Subcutaneous abdominal adipose tissue (tissue), 5 donors: ENCODE measurements at regions not wholly inside any gene's neighbourhood (a gene's known extent, or its start where the extent isn't known, plus 50 kb on each side); places are given as distances from the start of the nearest gene placed in this dataset.

Experiments used
- H3K27ac ChIP-seq: one replicate; pipeline ENCODE4 v1.7.0; 2013; ENCODE audit warnings: low read depth, mild to moderate bottlenecking, inconsistent platforms, low read length, moderate library complexity
- H3K27me3 ChIP-seq, 5 donors: one replicate each; pipeline ENCODE4 v1.7.0; 2013; ENCODE audit warnings: low read length in 5 of 5, inconsistent platforms in 1 of 5; ENCODE audit not compliant: control insufficient read depth in 5 of 5, insufficient read depth in 4 of 5
- H3K36me3 ChIP-seq, 5 donors: one replicate each; pipeline ENCODE4 v1.7.0; 2013; ENCODE audit warnings: low read length in 5 of 5; ENCODE audit not compliant: control insufficient read depth in 5 of 5, insufficient read depth in 5 of 5
- H3K4me1 ChIP-seq, 5 donors: one replicate each; pipeline ENCODE4 v1.7.0; 2013; ENCODE audit warnings: low read length in 5 of 5, mild to moderate bottlenecking in 3 of 5, moderate library complexity in 1 of 5; ENCODE audit not compliant: control insufficient read depth in 5 of 5, insufficient read depth in 5 of 5
- H3K4me3 ChIP-seq, 5 donors: one replicate each; pipeline ENCODE4 v1.7.0; 2013; ENCODE audit warnings: low read length in 5 of 5, low read depth in 1 of 5
- H3K9ac ChIP-seq, 5 donors: one replicate each; pipeline ENCODE4 v1.7.0; 2013; ENCODE audit warnings: low read length in 5 of 5, mild to moderate bottlenecking in 4 of 5, moderate library complexity in 3 of 5
- H3K9me3 ChIP-seq, 5 donors: one replicate each; pipeline ENCODE4 v1.7.0; 2013; ENCODE audit warnings: low read length in 5 of 5; ENCODE audit not compliant: control insufficient read depth in 5 of 5
- donor health status: healthy.
- donor health status: healthy.
- donor health status: healthy.
- donor health status: healthy.
- donor health status: healthy.

GRCh38 chr3:44019736-44020135, 221.9 kb upstream of the TOPAZ1 start:
- Histone ChIP-seq H3K4me3 (no peak overlapping the region), H3K27me3 (peaks cover 13 to 26% (median 22%) of the 10 kb centered on the region in 5 donors), H3K9ac (no peak overlapping the region), H3K36me3 (no peaks in the 10 kb centered on the region), H3K27ac (no peak overlapping the region), H3K4me1 (peaks cover 0 to 9% (median 4%) of the 10 kb centered on the region in 5 donors), H3K9me3 (no peaks in the 10 kb centered on the region)

DNA sequence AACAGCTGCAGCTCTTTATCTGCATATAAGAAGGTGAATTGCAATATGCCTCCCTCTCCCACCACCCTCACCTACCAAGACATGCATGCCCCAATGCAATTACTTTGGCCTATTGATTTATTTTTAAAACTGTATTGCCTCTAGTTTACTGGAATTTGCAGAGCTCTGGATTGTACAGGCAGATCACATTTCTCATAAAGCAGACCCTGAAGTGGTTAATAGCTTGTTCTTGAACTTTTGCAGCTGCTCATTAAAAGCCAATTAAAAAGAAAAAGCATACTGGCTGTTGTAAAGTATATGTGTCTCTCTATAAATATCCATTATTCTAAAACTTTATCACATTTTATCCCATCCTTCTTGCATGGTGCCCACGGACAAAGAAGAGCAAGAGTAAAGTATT, 221.5 kb upstream of the TOPAZ1 start:
- Histone ChIP-seq H3K9me3 (no peaks in the 10 kb centered on the region), H3K4me1 (peaks cover 0 to 9% (median 4%) of the 10 kb centered on the region in 5 donors), H3K4me3 (no peak overlapping the region), H3K9ac (no peak overlapping the region), H3K27me3 (peaks cover 13 to 26% (median 22%) of the 10 kb centered on the region in 5 donors), H3K36me3 (no peaks in the 10 kb centered on the region), H3K27ac (no peak overlapping the region)

DNA sequence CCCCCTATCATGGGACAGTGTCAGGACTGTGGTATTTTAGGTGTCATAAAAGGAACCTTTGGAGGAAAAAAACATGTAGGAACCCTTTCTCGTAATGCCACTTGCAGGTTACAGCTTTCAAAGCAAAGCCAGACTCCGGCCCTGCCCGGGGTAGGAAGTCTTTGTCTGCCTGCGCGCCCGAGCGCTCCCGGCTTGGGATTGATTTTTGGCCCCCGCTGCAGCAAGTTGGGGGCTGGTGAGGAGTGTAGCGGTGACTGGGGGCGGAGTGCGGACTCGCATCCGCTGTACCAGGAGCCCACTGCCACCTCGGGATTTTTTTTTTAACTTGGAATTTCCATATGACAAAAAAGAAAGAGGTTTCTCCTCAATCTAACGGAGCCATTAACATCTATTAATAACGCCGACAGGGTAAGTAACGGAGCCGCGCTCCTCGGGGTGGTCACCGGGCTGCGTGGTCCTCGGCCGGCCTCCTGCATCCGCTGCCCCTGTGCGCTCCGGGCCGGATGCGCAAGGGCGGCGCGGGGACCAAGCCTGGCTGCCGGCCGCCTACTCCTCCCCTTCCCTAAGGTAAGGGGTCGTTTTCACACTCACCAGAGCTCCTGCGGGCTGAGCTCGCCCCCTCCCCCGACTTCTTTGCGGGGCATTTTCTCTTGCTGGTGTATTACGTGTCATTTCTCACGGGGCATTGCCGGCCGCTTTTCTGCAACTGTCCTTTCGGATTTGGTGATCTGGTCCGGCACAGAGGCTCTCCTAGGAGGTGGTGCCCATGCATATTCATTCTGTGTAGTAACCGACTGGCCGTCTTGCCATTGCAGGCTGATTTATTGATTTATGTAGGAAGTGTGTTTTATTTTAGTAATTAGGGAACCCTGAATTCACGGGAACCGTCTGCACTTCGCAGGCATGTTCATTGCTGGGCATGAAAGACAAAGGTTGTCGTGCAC, 219.8 kb upstream of the TOPAZ1 start:
- H3K36me3 ChIP-seq, result no peaks in the 10 kb centered on the region
- H3K9ac ChIP-seq, result no peak overlapping the region
- H3K4me3 ChIP-seq, result peak overlapping the region in 3 of 5 donors; percentile 20 to 40 (median 23)
- H3K4me1 ChIP-seq, result peaks cover 0 to 9% (median 4%) of the 10 kb centered on the region in 5 donors
- H3K27ac ChIP-seq, result no peak overlapping the region
- H3K27me3 ChIP-seq, result peaks cover 13 to 28% (median 22%) of the 10 kb centered on the region in 5 donors
- no peaks in the 10 kb centered on the region for H3K9me3 ChIP-seq

GRCh38 chr3:44023961-44024593, 217.6 kb upstream of the TOPAZ1 start:
- Histone ChIP-seq H3K27me3 (peaks cover 20 to 34% (median 26%) of the 10 kb centered on the region in 5 donors), H3K9me3 (no peaks in the 10 kb centered on the region), H3K4me1 (peaks cover 0 to 9% (median 4%) of the 10 kb centered on the region in 5 donors), H3K27ac (no peak overlapping the region), H3K36me3 (no peaks in the 10 kb centered on the region), H3K4me3 (no peak overlapping the region), H3K9ac (no peak overlapping the region)

- H3K9ac ChIP-seq, result no peak overlapping the region
- no peak overlapping the region for H3K4me3 ChIP-seq
- H3K36me3 ChIP-seq, result no peaks in the 10 kb centered on the region
- no peak overlapping the region for H3K27ac ChIP-seq
- no peaks in the 10 kb centered on the region for H3K9me3 ChIP-seq
- peaks cover 13 to 30% (median 22%) of the 10 kb centered on the region in 5 donors for H3K27me3 ChIP-seq
- H3K4me1 ChIP-seq, result peaks cover 0 to 10% (median 4%) of the 10 kb centered on the region in 5 donors
Measured at GRCh38 chr3:44026220-44026865, 215.3 kb upstream of the TOPAZ1 start.

DNA sequence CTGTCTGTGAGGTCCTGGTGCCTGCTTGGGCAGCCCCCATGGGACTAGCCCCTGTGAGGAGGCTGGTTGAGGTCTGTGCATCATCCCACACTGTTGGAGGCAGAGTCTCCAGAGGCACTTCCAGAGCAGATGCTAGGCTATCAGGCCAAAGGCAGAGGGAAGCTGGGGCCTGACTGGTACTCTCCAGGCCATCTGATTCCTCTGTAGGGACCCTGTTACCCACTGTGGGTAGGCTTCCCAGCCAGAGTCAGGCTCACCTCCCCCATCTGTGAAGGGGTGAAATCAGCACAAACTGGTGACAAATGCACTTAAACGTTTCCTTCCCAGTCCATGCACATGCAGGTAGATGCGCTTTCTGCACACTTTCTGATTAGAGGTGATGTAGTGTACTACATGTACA, 212.6 kb upstream of the TOPAZ1 start:
- Histone ChIP-seq H3K27ac (no peak overlapping the region), H3K27me3 (peaks cover 2 to 12% (median 10%) of the 10 kb centered on the region in 5 donors), H3K9me3 (no peaks in the 10 kb centered on the region), H3K4me1 (peaks cover 0 to 7% (median 0%) of the 10 kb centered on the region in 5 donors), H3K9ac (no peak overlapping the region), H3K36me3 (no peaks in the 10 kb centered on the region), H3K4me3 (no peak overlapping the region)

- no peaks in the 10 kb centered on the region for H3K36me3 ChIP-seq
- H3K27me3 ChIP-seq, result peaks cover 2 to 12% (median 9%) of the 10 kb centered on the region in 5 donors
- no peak overlapping the region for H3K9ac ChIP-seq
- H3K27ac ChIP-seq, result no peak overlapping the region
- H3K4me3 ChIP-seq, result no peak overlapping the region
- peaks cover 0 to 7% (median 0%) of the 10 kb centered on the region in 5 donors for H3K4me1 ChIP-seq
- no peaks in the 10 kb centered on the region for H3K9me3 ChIP-seq
Measured at GRCh38 chr3:44030285-44030684, 211.4 kb upstream of the TOPAZ1 start.

DNA sequence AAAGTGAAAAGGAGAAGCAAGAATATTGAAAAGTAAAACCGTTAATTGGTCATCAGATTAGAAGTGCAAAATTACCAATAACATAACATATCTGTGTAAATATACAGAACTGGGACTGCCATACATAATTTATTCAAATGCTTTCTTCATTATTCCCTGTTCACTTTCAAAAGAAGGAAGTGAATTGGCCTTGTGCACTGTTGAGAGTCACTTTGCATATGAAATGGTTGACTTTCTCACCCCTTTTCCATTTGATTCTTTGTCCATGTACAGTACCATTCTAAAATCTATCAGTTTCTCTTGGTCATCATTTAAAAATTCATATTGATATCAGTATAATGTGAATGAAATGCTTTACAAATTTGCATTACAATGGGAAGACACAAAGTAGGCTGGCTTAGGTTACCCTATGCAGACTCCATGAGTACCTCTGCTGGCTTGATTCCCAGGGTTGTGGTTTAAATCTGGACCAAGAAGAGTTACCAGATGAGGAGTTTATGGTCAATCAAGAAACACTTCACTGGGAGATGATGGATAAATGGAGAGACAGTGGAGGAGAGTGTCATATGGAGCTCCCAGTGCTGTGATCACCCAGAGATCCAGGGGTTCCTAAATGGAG, 210.9 kb upstream of the TOPAZ1 start:
- peaks cover 2 to 12% (median 9%) of the 10 kb centered on the region in 5 donors for H3K27me3 ChIP-seq
- H3K4me1 ChIP-seq, result peaks cover 0 to 7% (median 0%) of the 10 kb centered on the region in 5 donors
- no peaks in the 10 kb centered on the region for H3K36me3 ChIP-seq
- H3K4me3 ChIP-seq, result no peak overlapping the region
- H3K27ac ChIP-seq, result no peak overlapping the region
- no peaks in the 10 kb centered on the region for H3K9me3 ChIP-seq
- H3K9ac ChIP-seq, result no peak overlapping the region

DNA sequence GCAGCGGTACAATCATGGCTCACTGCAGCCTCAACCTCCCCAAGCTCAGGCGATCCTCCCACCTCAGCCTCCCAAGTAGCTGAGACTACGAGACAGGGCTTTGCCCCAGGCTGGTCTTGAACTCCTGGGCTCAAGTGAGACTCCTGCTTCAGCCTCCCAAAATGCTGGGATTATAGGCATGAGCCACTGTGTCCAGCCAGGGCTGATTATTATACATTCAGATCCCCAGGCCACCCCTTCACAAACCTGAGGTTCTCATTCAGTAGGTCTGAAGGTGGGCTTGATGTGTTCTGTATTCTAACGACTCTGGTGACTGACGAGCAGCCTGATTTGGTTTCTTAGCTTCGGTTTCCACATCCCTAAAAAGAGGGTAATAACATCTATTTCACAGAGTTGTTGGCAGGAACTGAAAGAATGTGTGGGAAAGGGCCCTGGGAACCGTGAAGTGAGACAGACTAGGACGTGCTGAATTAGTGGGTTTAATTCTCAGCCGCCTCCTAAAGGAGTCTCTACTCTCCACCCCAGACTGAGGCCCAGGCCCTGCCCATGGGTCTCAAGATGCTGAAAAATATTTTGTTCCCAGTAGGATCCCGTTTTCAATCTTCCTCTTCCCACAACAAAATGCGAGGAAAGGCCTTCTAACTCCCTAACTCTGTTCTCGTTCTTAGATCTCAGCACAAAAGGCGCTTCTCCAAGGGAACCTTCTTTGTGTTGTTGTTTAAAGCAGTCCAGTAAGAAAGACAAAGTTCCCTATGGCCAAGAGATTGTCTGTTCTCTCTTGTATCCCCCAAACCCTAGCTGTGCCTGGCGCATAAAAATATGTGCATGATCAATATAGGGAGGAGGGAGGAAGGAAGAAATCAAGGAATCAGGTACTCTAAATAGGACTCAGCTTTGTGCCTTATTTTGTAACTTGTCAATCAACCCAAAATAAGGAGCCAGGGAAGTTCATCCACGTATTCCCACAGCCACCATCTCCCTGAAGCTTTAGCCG, 210.0 kb upstream of the TOPAZ1 start:
- H3K9ac ChIP-seq, result no peak overlapping the region
- H3K36me3 ChIP-seq, result no peaks in the 10 kb centered on the region
- H3K4me3 ChIP-seq, result no peak overlapping the region
- no peak overlapping the region for H3K27ac ChIP-seq
- peaks cover 0 to 12% (median 6%) of the 10 kb centered on the region in 5 donors for H3K27me3 ChIP-seq
- peaks cover 0 to 7% (median 0%) of the 10 kb centered on the region in 5 donors for H3K4me1 ChIP-seq
- no peaks in the 10 kb centered on the region for H3K9me3 ChIP-seq
